HuH-7.5 (cell line): ENCODE measurements at regions not wholly inside any gene's neighbourhood (a gene's known extent, or its start where the extent isn't known, plus 50 kb on each side); places are given as distances from the start of the nearest gene placed in this dataset.
"Not testable (repeated sequence)": the region's sequence is repeated elsewhere in the genome, so short reads cannot be mapped to it uniquely, and the experiment has no call there.

Experiments used
- DNase-seq: peaks from one replicate; pipeline ENCODE4 v3.0.0; 2011; ENCODE audit warnings: low spot score

DNA sequence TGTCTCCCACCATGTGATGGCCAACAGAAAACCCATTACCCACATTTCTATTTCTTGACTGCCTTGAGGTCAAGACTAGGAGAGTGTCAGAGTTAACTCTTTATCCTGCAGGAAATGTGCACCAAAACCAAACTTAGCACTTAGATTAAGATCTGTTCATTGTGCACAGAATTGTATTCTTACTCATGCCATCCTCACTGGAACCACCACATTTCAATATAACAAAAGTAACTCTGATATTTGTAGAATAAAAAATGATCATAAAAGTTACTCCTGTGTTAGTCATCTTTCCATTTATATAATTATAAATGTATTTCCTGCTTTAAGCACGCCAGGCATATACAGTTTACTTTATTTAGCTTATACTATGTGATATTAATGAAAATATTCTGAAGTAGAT, 193.0 kb upstream of the DPYD start:
- DNase-seq = no peak

DNA sequence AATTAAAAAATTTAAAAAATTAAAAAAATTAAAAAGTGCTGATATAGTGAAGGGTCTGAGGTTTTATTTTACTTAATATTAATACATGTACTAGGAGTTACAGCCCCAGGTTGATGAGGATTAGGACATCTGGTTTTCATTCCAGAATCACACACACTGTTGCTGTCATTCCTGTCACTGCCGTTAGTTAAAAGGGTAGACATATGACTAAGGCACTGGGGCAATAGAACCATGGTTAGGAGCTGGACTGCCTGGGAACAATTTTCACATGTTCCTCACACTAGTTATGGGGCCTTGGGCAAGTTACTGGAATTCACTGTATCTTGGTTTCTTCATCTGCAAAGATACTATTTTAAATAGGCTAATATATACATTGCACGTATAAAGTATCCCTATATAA, 191.8 kb upstream of the DPYD start:
- DNase-seq = no peak

DNA sequence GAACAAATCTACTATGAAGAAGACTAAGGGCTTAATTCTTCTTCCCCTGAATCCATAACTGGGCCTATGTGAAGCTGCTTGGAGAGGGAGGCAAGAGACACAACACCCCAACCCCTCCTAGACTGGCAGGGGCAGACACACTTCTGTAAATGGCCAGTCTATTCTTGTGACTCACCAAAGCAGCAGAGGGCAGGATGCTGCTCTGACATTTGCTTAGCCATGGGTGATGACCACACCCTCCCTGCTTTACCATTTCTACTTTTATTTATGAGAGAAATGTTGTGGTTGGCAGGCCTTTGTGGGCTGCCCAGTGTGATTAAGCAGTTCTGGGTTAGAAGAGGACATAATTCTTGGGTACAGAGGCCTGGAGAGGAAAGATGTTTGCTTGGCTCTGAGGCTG, 189.8 kb upstream of the DPYD start:
- DNase-seq = no peak

DNA sequence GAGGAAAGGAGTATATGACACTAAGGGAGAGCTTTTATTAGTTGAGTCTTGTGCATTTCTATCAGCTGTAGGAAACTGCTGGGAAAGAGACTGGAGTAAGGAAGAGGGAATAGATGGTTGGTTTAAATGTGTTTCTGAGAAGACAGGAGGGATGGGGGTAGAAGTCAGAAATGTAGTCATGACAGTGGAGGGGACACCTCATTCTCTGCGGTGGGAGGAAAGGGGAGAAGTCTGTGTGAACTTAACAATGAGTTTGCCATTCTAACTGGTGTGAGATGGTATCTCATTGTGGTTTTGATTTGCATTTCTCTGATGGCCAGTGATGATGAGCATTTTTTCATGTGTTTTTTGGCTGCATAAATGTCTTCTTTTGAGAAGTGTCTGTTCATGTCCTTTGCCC, 187.5 kb upstream of the DPYD start:
- DNase-seq = not testable (repeated sequence)

DNA sequence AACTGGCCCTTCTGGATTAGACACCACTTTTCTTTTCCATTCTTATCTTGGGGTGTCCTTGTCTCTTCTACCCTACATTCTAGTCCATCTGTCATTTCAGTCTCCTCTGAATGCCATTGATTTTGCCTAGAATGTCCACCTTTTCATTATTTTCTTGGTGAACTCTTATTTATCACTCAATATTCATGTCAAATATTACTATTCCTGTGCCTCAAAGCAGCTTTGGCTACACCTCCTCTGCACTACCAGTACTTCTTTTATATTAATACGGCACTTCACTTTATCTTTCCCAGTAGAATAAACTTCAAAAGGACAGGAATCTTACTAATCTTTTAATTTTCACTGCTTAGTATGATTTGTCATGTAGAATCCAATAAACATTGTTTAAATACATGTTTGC, 186.4 kb upstream of the DPYD start:
- no peak for DNase-seq

DNA sequence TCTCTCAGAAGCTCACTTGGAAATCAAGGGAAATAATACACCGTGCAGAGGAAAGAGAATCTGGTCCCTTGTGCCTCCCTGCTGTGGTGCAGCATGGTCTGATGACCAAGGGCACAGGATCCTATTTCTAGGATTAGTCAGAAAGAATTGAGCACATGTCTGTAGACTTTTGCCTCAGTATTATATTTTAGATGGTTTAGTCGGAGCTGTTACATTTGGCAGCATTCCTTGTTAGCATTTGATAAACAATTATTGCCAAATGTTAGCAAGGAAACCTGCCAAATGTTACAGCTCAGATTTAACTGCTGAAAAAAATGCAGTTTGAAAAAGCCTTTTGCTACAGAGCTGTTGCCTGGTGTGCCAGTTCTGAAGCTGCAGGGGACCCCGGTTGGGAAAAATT, 183.5 kb upstream of the DPYD start:
- DNase-seq = no peak

DNA sequence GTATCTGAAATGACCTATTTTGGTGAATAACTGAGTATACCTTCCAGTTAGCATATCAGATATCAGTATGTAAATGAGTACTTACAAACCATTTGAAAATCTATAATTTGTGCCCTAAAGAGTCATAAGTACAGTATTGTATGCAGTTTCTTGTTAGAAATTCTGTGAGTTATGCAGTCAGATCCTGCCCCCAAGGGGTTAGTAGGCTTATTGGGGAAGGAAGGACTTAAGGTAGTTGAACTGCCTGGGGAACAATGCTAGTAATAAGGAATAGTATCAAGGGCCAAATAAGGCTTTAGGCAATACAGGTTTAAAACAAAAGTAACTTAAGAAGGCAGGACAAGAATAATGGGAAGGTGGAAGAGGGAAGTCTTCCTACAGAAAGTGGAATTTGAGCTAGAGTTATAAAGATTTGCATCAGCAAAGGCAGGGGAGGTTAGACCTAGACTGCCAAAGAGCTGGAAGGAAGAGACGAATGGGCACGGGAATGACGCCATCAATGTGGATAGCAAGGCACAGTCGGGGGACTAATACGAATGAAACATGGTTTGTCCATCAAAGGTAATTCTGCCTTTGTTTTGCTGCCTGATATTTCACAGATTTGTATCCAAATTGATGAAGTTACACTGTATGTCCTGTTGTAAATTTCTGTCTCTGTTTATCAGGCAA, 182.9 kb upstream of the DPYD start:
- no peak for DNase-seq

DNA sequence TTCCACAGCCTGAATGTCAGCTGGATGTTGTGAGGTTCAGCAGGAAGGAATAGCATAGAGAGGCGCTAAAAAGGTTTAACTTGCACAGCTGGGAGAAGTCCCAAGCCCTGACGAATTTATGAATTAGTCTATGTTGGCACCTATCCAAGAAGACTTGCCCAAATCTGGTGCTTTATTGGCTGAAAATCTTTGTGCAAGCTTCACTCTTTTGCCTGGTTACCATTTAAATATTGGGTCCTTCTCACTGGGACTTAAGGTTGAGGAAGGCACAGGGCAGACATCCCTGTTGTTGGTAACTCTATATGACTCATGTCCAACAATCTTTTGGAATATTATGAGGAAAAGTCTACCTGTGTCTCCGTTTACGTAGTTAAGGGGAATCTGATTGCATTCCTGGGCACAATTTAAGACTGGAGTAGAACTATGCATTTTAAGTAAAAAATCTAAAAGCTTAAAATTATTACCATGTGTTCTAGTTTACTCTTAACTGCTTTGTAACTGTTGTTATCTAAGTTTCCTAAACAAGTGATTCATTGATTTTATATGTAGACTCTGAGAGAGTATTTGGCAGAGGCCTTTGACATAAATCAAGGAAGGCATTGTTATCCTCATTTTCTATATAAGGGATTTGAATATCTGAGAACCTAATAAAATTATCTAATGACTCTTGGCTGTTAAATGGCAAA, 181.7 kb upstream of the DPYD start:
- DNase-seq = no peak

DNA sequence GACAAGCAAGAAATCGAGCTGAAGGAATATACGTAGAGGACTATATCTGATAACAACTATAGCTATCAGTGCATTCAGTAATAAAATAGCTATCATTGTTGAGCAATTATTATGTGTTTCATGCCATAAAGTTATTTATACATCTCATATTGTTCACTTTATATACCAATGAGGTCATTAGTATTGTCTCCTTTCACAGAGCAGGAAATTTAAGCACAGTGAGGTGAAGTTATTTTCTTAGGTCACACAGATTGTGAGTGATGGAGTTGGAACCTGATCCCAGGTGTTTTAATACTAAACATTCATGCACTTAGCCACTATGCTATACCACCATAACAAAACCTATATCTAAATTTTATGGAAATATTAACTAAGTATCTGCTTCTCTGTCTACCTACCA, 180.5 kb upstream of the DPYD start:
- DNase-seq = no peak

DNA sequence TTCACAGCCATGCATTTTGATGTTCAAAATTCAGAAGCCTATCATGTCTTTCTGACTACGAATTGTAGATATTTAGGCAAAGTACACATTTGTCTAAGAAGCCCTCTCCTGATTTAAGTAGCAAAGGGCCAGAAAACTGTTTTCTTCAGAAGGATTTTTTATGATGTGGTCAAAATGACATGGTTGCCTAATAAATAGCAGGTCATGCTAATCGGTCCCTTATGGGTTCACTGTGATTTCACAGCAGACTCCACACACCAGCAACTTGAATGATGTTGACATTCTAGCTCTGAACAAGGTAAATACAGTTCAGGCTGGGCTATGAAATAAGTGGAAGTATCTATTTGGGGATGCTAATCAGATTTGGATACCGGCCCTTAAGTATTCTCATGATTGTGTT, 178.7 kb upstream of the DPYD start:
- DNase-seq = no peak

DNA sequence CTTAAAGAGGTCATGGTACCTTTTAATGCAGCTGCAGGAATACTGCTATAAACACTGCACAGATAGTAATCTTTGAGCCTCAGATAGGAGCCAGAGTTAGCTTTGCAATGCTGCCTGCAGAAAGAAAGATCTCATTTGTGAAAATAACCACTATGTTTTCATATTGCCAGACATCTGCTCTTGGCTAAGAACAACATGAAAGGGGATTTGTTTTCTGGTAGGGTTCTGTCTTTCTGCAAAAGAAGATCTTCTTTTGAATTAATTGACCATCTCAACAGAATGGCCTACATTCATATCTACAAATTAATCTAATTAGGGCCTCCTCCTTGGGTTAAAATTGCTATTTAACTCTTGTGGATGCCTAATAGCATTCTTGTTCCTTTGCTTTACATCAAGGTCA, 177.6 kb upstream of the DPYD start:
- DNase-seq = no peak

DNA sequence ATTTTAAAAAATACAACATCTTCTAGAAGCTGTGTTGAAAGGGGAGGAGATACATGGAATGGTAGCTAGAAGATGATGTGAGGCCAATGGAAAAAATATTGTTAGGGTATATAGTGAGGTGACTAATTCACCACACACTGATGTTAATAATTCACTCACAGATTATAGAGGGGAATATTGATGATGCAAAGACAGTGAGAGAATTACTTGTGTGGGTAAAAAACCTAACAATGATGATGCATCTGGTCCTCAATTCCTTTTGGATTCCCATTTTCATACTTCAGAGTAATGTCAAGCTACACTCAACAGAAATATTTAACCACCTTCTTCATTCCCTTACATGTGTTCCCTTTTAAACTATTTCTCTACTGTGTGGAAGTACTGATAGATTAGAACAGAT, 169.5 kb upstream of the DPYD start:
- no peak for DNase-seq

DNA sequence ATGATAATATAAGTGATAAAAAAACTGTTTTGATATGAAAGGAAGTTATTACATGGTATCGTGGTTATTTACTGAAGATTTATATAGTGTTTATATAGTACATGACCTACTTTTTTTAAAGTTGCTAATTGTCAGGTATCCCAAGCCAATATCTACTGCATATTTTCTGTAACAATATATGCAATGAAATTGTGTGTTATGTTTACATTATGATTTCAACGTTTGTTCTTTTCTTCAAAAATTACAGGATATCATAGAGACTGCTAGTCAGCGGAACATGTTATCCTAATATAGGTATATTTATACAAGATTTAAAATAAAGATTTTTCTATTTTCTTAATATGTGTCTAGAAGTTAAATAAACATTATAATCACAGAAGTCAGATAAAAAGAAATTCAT, 167.5 kb upstream of the DPYD start:
- no peak for DNase-seq

DNA sequence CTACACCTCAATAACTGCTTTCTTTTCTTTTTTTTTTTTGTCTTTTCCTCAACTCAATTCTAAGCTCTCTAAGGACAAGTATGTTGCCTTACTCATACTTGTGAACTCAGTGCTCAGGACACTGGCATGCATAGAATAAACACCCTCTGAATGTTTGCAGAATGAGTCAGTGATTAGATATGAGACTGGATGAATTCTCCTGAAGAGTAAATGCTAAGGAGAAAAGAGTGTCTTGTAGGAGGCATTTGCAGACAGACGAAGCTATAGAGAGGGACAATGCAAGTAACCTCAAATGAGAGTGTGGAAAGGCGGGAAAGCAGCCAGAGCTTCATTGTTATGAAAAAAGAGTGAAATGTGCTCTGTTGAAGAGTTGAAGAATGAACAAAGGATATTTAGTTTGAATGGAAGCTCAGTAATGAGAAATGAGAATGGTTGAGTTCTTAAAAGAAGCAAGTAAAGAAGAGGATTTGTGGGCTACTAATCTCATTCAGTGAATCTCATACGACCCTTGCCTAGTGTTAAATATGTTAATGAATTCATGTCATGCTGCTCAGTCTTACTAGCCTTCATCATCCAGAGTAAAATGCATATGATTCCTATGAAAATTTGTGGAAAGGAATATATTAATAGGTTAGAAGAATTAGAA, 166.1 kb upstream of the DPYD start:
- peak; percentile 17 for DNase-seq

DNA sequence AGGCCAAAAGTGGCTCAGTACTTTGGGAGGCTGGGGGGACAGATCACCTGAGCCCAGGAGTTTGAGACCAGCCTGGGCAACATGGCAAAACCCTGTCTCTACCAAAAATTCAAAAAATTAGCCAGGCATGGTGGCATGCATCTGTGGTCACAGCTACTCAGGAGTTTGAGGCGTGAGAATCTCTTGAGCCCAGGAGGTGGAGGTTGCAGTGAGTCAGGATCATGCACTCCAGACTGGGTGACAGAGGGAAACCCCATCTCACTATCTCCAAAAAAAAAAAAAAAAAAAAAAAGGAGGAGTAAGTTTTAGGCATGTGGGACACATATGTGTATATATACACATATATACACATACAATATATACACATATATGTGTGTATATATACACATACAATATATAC, 165.3 kb upstream of the DPYD start:
- no peak for DNase-seq

DNA sequence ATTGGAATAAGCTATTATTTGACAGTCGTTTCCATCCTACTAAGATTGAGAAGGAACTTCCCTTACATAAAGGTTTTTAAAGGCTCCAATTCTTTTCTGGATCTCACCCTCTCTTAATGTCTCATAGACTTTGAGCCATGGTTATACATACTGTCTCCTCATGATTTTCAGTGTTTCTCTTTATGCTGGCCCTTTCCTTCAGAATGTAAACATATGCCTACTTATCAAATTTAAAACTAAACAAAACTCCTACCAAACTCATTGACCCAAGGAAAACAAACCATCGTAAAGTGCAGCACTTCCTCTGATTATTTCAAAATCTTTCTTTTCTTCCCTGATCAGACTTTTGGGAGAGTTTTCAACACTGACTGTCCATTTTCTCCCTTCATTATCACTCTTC, 163.4 kb upstream of the DPYD start:
- no peak for DNase-seq

DNA sequence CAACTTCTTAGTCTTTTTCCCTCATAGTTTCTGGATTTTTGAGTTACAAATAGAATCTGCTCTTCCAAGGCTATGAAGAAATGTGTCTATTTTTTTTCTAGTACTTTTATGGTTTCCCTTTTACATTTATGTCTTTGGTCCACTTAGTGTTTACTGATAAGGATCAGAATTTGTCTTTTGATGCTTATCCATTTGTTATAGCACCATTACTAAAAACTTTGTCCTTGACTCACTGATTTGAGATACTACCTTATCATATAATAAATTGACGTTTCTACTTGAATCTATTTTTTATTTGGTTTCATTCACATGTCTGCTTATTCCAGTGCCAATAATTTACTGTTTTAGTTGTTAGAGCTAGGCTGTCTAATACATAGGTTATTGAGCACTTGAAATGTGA, 161.1 kb upstream of the DPYD start:
- no peak for DNase-seq

DNA sequence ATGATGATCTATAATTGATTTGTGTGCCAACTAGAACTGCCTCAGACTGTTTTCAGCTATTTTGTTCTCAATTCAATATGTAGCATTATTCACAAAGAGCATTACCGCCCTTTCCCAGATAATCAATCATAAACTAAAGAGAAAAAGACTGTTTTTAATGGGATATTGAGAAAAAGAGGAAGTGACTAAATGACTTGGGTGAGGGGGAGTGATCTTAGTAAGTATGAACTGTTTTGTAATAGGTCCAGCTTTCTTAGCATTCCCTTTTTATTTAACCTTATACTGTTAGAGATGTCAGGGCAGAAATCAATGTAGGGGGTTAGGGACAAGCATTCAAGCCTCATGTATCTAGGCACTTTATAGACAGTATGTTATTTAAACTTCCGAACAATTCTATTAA, 157.8 kb upstream of the DPYD start:
- DNase-seq = no peak

DNA sequence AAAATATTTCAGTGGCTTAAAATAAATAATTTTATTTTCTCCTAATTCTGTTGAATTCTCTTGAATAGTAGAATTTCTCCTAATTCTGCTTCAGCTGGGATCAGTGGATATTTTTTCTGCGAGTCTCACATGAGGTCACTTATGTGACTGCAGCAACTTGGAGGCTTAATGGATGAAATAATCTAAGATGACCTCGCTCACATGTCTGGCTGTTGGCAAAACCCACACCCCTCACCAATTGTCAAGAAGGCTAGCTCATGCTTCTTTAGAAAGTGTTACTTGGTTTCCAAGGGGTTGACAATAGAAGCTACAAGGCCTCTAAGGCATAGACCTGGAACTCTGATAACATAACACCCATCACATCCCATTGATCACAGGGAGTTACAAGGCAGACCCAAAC, 156.9 kb upstream of the DPYD start:
- no peak for DNase-seq

DNA sequence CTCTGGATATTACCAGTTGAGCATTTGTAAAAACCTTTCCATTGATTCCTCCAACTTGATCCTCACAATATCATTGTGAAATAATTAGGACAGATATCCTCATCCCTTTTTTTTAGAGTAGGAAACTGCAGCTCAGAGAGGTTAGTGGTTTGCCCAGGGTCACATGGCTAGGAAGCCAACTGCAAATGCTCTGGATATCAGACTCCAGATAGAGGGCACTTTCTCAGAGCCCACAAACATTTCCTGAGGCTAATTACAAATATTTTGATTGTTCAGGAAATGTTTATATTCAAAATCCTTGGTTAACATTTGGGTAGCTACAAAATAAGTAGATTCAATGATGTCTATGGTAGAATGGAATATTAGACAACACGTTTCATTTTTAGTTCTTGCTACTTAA, 154.8 kb upstream of the DPYD start:
- DNase-seq = no peak

DNA sequence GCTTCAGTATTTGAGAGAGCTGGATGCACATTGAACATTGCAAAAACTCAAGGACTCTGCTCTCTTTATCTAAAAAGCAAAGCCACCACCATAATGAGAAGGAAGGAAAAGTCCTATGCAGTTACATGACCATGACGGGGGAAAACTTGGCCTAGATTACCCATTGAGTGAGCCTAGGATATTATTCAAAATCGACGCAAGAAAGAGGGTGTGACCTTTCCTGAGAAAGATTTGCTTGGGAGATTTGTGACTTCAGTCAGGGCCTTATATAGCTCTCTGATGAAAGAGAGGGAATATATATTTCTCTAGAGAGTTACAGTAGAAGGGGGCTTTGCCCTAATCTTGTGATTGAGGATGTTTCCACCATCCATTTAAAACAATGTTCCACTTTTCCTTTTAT, 153.0 kb upstream of the DPYD start:
- no peak for DNase-seq

DNA sequence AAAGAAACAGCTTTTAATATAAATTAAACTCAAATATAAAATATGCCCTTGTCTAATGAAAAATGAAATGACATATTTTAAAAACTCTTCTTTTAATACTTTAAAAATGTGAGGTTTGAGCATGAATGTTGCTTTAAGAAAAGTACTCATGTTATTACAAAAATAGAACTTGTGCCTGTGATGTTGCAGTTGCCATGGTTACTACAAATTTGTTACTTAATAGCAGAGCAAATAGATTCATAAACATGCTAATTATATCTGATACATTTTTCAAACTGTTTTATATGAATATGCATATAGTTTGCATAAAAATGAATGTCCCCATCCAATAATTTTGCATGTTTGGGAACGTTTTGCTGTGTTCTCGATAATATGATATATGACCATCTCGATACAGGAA, 152.3 kb upstream of the DPYD start:
- DNase-seq = no peak

DNA sequence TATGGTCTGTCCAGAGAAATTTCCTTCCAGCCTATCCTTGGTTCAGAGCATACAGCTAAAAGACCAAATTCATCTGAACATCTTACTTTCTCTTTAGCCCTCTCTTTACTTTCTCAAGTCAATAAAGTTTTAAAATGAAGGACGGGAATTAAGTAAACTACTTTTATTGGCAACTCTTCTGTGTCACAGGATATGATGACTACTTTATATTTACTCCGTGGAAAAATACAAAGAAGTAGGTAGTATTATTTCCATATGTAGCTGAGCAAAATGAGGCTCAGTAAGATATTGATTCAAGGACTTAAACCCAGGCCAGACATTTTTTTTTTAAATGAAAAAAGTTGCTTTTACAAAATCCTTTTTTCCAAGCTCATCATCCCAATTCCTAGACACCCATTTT, 151.2 kb upstream of the DPYD start:
- no peak for DNase-seq

DNA sequence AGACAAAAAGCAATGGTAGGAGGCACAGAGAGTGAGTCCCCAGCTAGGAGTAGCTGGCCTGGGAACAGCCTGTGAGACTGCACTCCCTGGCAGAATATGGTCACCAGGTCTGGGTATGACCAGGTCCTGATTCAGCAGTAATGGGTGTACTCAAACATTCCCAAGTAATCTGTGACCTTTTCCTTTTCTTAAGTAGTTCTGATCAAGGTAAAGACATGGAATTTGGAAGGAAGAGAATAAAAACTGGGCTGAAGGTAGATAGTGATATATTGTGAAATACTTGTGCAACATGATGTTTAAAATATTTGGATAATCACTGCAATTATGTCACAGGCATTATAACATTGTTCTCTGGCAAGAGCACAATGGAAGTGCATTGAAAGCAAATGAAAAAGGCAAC, 147.2 kb upstream of the DPYD start:
- no peak for DNase-seq
